ENCODE measurements at regions not wholly inside any gene's neighbourhood (a gene's known extent, or its start where the extent isn't known, plus 50 kb on each side); places are given as distances from the start of the nearest gene placed in this dataset.
"Not testable (repeated sequence)": the region's sequence is repeated elsewhere in the genome, so short reads cannot be mapped to it uniquely, and the experiment has no call there.

- DNase-seq (ENCODE audit: low read depth in 1 of 2, low spot score in 1 of 2), result no peak
Observed at GRCh38 chr16:48008011-48008525, 147.7 kb downstream of the ABCC12 start.

- no peak for DNase-seq (ENCODE audit: low read depth in 1 of 2, low spot score in 1 of 2)
Observed at GRCh38 chr16:48004141-48004695, 151.6 kb downstream of the ABCC12 start.

- no peak for DNase-seq (ENCODE audit: low read depth in 1 of 2, low spot score in 1 of 2)
Observed at GRCh38 chr16:48003206-48003907, 152.4 kb downstream of the ABCC12 start.

- DNase-seq (ENCODE audit: low read depth in 1 of 2, low spot score in 1 of 2), result no peak
Observed at GRCh38 chr16:48001324-48001895, 154.4 kb downstream of the ABCC12 start.

- no peak for DNase-seq (ENCODE audit: low read depth in 1 of 2, low spot score in 1 of 2)
Observed at GRCh38 chr16:48000622-48001021, 155.2 kb downstream of the ABCC12 start.

GRCh38 chr16:47999595-47999994 lies 156.2 kb downstream of the ABCC12 start:
- DNase-seq (ENCODE audit: low read depth in 1 of 2, low spot score in 1 of 2), result no peak

GRCh38 chr16:47995354-47995753 lies 160.4 kb downstream of the ABCC12 start:
- no peak for DNase-seq (ENCODE audit: low read depth in 1 of 2, low spot score in 1 of 2)

- DNase-seq (ENCODE audit: low read depth in 1 of 2, low spot score in 1 of 2), result no peak
Observed at GRCh38 chr16:47991491-47991890, 164.3 kb downstream of the ABCC12 start.

- DNase-seq (ENCODE audit: low read depth in 1 of 2, low spot score in 1 of 2), result no peak
Observed at GRCh38 chr16:47990676-47991075, 165.1 kb downstream of the ABCC12 start.

GRCh38 chr16:47987136-47987535 lies 168.7 kb downstream of the ABCC12 start:
- no peak for DNase-seq (ENCODE audit: low read depth in 1 of 2, low spot score in 1 of 2)

GRCh38 chr16:47986031-47986430 lies 169.8 kb downstream of the ABCC12 start:
- DNase-seq (ENCODE audit: low read depth in 1 of 2, low spot score in 1 of 2), result no peak

- no peak for DNase-seq (ENCODE audit: low read depth in 1 of 2, low spot score in 1 of 2)
Observed at GRCh38 chr16:47984669-47985068, 171.1 kb downstream of the ABCC12 start.

GRCh38 chr16:47983999-47984580 lies 171.7 kb downstream of the ABCC12 start:
- no peak for DNase-seq (ENCODE audit: low read depth in 1 of 2, low spot score in 1 of 2)

GRCh38 chr16:47980212-47980611 lies 175.6 kb downstream of the ABCC12 start:
- no peak for DNase-seq (ENCODE audit: low read depth in 1 of 2, low spot score in 1 of 2)

- DNase-seq (ENCODE audit: low read depth in 1 of 2, low spot score in 1 of 2), result no peak
Observed at GRCh38 chr16:47979616-47980182, 176.1 kb downstream of the ABCC12 start.

GRCh38 chr16:47979164-47979520 lies 176.7 kb downstream of the ABCC12 start:
- no peak for DNase-seq (ENCODE audit: low read depth in 1 of 2, low spot score in 1 of 2)

GRCh38 chr16:47978491-47979163 lies 177.2 kb downstream of the ABCC12 start:
- DNase-seq (ENCODE audit: low read depth in 1 of 2, low spot score in 1 of 2), result no peak

- no peak for DNase-seq (ENCODE audit: low read depth in 1 of 2, low spot score in 1 of 2)
Observed at GRCh38 chr16:47977802-47978201, 178.0 kb downstream of the ABCC12 start.

- DNase-seq (ENCODE audit: low read depth in 1 of 2, low spot score in 1 of 2), result no peak
Observed at GRCh38 chr16:47976636-47977210, 179.1 kb downstream of the ABCC12 start.

GRCh38 chr16:47974971-47975370 lies 180.8 kb downstream of the ABCC12 start:
- not testable (repeated sequence) for DNase-seq (ENCODE audit: low read depth in 1 of 2, low spot score in 1 of 2)

- no peak for DNase-seq (ENCODE audit: low read depth in 1 of 2, low spot score in 1 of 2)
Observed at GRCh38 chr16:47973552-47973951, 182.2 kb downstream of the ABCC12 start.

Measured in stimulated activated CD4-positive, alpha-beta T cell treated with anti-CD3 and anti-CD28 coated beads, Interleukin-15, amount 100 ng/mL, for 1 hour (primary cell).